C4-2B (cell line): ENCODE measurements at regions not wholly inside any gene's neighbourhood (a gene's known extent, or its start where the extent isn't known, plus 50 kb on each side); places are given as distances from the start of the nearest gene placed in this dataset.

Experiments
- ZFX ChIP-seq: fragments of 450-650 bp; IDR thresholded peaks from 2 replicates; pipeline ENCODE4 v1.6.1; 2017
- TF ChIP-seq, protein P1 (sequence below): fragments of 450-650 bp; conservative IDR thresholded peaks from 2 replicates; pipeline ENCODE4 v1.5.1; 2017; ENCODE audit warnings: mild to moderate bottlenecking

DNA sequence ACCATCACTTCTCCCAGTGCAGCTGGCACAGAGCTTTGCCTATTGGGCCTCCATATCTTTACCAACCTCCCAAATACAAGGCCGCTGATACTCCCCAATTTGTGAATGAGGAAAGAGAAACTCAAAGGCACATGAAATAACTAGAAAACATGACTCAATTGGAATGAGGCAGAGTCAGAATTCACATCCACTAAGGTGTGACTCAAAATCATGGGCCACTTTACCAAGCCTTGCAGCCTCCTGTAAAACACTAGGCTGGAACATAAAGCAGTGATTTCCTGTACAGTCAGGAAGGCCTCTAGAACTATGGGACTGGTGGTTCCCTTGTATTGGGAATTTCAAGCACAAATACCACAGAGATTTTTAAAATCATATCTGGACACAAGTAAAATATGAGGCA, 128.6 kb downstream of the DCLK3 start:
- TF ChIP-seq, protein P1, sequence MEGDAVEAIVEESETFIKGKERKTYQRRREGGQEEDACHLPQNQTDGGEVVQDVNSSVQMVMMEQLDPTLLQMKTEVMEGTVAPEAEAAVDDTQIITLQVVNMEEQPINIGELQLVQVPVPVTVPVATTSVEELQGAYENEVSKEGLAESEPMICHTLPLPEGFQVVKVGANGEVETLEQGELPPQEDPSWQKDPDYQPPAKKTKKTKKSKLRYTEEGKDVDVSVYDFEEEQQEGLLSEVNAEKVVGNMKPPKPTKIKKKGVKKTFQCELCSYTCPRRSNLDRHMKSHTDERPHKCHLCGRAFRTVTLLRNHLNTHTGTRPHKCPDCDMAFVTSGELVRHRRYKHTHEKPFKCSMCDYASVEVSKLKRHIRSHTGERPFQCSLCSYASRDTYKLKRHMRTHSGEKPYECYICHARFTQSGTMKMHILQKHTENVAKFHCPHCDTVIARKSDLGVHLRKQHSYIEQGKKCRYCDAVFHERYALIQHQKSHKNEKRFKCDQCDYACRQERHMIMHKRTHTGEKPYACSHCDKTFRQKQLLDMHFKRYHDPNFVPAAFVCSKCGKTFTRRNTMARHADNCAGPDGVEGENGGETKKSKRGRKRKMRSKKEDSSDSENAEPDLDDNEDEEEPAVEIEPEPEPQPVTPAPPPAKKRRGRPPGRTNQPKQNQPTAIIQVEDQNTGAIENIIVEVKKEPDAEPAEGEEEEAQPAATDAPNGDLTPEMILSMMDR: no peak
- TF ChIP-seq ZFX: no peak
